HCT116 (cell line): ENCODE measurements at regions not wholly inside any gene's neighbourhood (a gene's known extent, or its start where the extent isn't known, plus 50 kb on each side); places are given as distances from the start of the nearest gene placed in this dataset.

ENCODE experiments used
- ATAC-seq: fragments of 200-7000 bp; cut with Tn5 transposase; 2 replicates; pipeline ENCODE4 v1.9.1; 2020; ENCODE audit warnings: mild to moderate bottlenecking, moderate library complexity
- BruUV-seq: library from RNA; stranded (reverse); fragments of 400-500 nt; replicated peaks from 2 replicates; lab custom pipeline; 2021; lab: Mats Ljungman, UMichigan
- CTCF ChIA-PET: fragments of 300-600 bp; sonication (Branson Sonifier 250); formaldehyde crosslinking; loops from one replicate; lab custom pipeline; 2021; ENCODE audit warnings: antibody characterized with exemption; lab: Charles Lee
- POLR2A ChIA-PET: fragments of 300-600, 350-600 bp; sonication (Branson Sonifier 250); formaldehyde crosslinking; loops from one replicate; lab custom pipeline; 2021; ENCODE audit warnings: antibody characterized with exemption; lab: Charles Lee
- RAD21 ChIA-PET, 2 experiments: fragments of 300-600 bp; sonication (Branson Sonifier 250); formaldehyde crosslinking; loops; one replicate each; lab custom pipeline; 2023; ENCODE audit warnings: low total read pairs in 2 of 2; ENCODE audit not compliant: uncharacterized antibody in 2 of 2, unreplicated experiment in 2 of 2, low non-redundant PET in 1 of 2; lab: Charles Lee
- DNase-seq: peaks from one replicate; pipeline ENCODE4 v3.0.0-alpha.2; 2010; ENCODE audit warnings: low read depth, low spot score
- H2AFZ ChIP-seq: fragments of 200-600 bp; shearing (Covaris generic), sonication (generic); 2 replicates; pipeline ENCODE4 v1.6.1; 2017; ENCODE audit warnings: low read depth, mixed run types, mixed read lengths, antibody characterized with exemption, low read length; ENCODE audit not compliant: poor library complexity, severe bottlenecking
- H3K27ac ChIP-seq: 2 replicates; pipeline ENCODE4 v1.5.1; 2012; ENCODE audit warnings: low read depth, low read length
- H3K27me3 ChIP-seq: fragments of 200-600 bp; sonication (generic); 2 replicates; pipeline ENCODE4 v1.6.1; 2016; ENCODE audit warnings: mixed run types, low read length, mixed read lengths; ENCODE audit not compliant: insufficient read depth
- H3K36me3 ChIP-seq, 2 experiments: fragments of 200-500 bp in 1 of 2; fragments of 200-600 bp in 1 of 2; sonication (Bioruptor generic) in 1 of 2; sonication (generic) in 1 of 2; 2 replicates each; pipeline versions ENCODE4 v1.5.1 to v1.6.1; 2014 to 2016; ENCODE audit warnings: low read length in 2 of 2, inconsistent platforms in 1 of 2, mixed read lengths in 1 of 2, mixed run types in 1 of 2; ENCODE audit not compliant: insufficient read depth in 2 of 2, control insufficient read depth in 1 of 2
- H3K4me1 ChIP-seq, 2 experiments: fragments of 200-600 bp in 1 of 2; sonication (generic) in 1 of 2; 2 replicates each; pipeline versions ENCODE4 v1.5.1 to v1.6.1; 2012 to 2017; ENCODE audit warnings: low read length in 2 of 2, inconsistent platforms in 1 of 2, mild to moderate bottlenecking in 1 of 2, mixed read lengths in 1 of 2, mixed run types in 1 of 2, moderate library complexity in 1 of 2; ENCODE audit not compliant: insufficient read depth in 2 of 2, control insufficient read depth in 1 of 2
- H3K4me2 ChIP-seq: fragments of 200-600 bp; sonication (generic); 2 replicates; pipeline ENCODE4 v1.6.1; 2017; ENCODE audit warnings: mixed run types, low read length, mixed read lengths
- H3K4me3 ChIP-seq, 2 experiments: fragments of 200-600 bp in 1 of 2; sonication (generic) in 1 of 2; replicated peaks in 1 of 2; 2 replicates each; pipeline ENCODE4 v1.5.1; 2011 to 2016; ENCODE audit warnings: low read length in 2 of 2, control low read depth in 1 of 2, low read depth in 1 of 2, mild to moderate bottlenecking in 1 of 2, mixed read lengths in 1 of 2, mixed run types in 1 of 2
- H3K79me2 ChIP-seq: fragments of 200-600 bp; sonication (generic); 2 replicates; pipeline ENCODE4 v1.6.1; 2017; ENCODE audit warnings: mild to moderate bottlenecking, mixed run types, low read length, moderate library complexity, mixed read lengths; ENCODE audit not compliant: insufficient read depth
- H3K9ac ChIP-seq: fragments of 200-600 bp; sonication (generic); 2 replicates; pipeline ENCODE4 v1.6.1; 2016; ENCODE audit warnings: low read length, mixed read lengths
- H3K9me2 ChIP-seq: fragments of 200-600 bp; sonication (generic), shearing (Covaris generic); 2 replicates; pipeline ENCODE4 v1.6.1; 2017; ENCODE audit warnings: mixed run types, mild to moderate bottlenecking, moderate library complexity; ENCODE audit not compliant: insufficient read depth
- H3K9me3 ChIP-seq, 2 experiments: fragments of 200-500 bp in 1 of 2; fragments of 200-600 bp in 1 of 2; sonication (Bioruptor generic) in 1 of 2; sonication (generic) in 1 of 2; 2 replicates each; pipeline ENCODE4 v1.6.1; 2014 to 2017; ENCODE audit warnings: low read length in 2 of 2, mixed read lengths in 2 of 2, inconsistent platforms in 1 of 2, low read depth in 1 of 2, mild to moderate bottlenecking in 1 of 2, mixed run types in 1 of 2, moderate library complexity in 1 of 2; ENCODE audit not compliant: control insufficient read depth in 1 of 2, insufficient read depth in 1 of 2
- H4K20me1 ChIP-seq: fragments of 200-600 bp; sonication (generic), shearing (Covaris generic); 2 replicates; pipeline ENCODE4 v1.6.1; 2017; ENCODE audit warnings: mixed run types, mild to moderate bottlenecking, moderate library complexity; ENCODE audit not compliant: insufficient read depth
- ATF3 ChIP-seq: IDR thresholded peaks from 2 replicates; pipeline ENCODE4 v1.6.1; 2012
- CTCF ChIP-seq, 3 experiments: fragments of 200-600 bp in 1 of 3; sonication (generic) in 1 of 3; IDR thresholded peaks in 2 of 3; conservative IDR thresholded peaks in 1 of 3; 2 replicates each; pipeline ENCODE4 v1.5.1; 2012 to 2017; ENCODE audit warnings: low read depth in 2 of 3, low read length in 2 of 3, antibody characterized with exemption in 1 of 3, borderline replicate concordance in 1 of 3, control low read depth in 1 of 3, mild to moderate bottlenecking in 1 of 3, mixed read lengths in 1 of 3, mixed run types in 1 of 3, moderate library complexity in 1 of 3; ENCODE audit not compliant: insufficient read depth in 1 of 3
- EZH2 ChIP-seq: fragments of 200-600 bp; sonication (generic); IDR thresholded peaks from 2 replicates; pipeline ENCODE4 v1.6.1; 2017; ENCODE audit warnings: antibody characterized with exemption, mixed run types
- EZH2phosphoT487 ChIP-seq: fragments of 200-600 bp; IDR thresholded peaks from 2 replicates; pipeline ENCODE4 v1.6.1; 2018; ENCODE audit warnings: antibody characterized with exemption, borderline replicate concordance
- JUND ChIP-seq: IDR thresholded peaks from 2 replicates; pipeline ENCODE4 v1.6.1; 2012
- ZBTB33 ChIP-seq: IDR thresholded peaks from 2 replicates; pipeline ENCODE4 v1.6.1; 2011; ENCODE audit warnings: mild to moderate bottlenecking, low read length, moderate library complexity; ENCODE audit not compliant: insufficient replicate concordance; ENCODE audit errors: extremely low read depth
- ZNF274 ChIP-seq: fragments of 200-500 bp; sonication (Bioruptor generic); IDR thresholded peaks from 2 replicates; pipeline ENCODE4 v1.6.1; 2014; ENCODE audit warnings: mild to moderate bottlenecking, low read depth, low read length, inconsistent platforms
- intact Hi-C: fragments of 100-400 bp; cut with micrococcal nuclease; formaldehyde crosslinking; loops from 2 replicates; pipeline ENCODE4 v1.10.0; 2022

GRCh38 chr19:28948566-28948965, 264.4 kb downstream of the UQCRFS1 start:
- RAD21 ChIA-PET = no interaction called here
- no peak for DNase-seq
- H4K20me1 ChIP-seq = no peaks in the 10 kb centered on the region
- POLR2A ChIA-PET = no interaction called here
- no peak for ATAC-seq
- no peaks in the 10 kb centered on the region for H3K9me2 ChIP-seq
- intact Hi-C loops = no loop called here
- no peak overlapping the region for H3K27ac ChIP-seq
- no peak overlapping the region for H3K9ac ChIP-seq
- TF ChIP-seq EZH2 = no peak
- TF ChIP-seq CTCF (IDR thresholded peaks at IDR 0.05 in 2 of 3, conservative IDR thresholded peaks at IDR 0.05 in 1 of 3; ENCODE audit: borderline replicate concordance in 1 of 3, insufficient read depth in 1 of 3, low read depth in 2 of 3, low read length in 2 of 3) = no peak
- no peak for TF ChIP-seq ZBTB33
- TF ChIP-seq JUND = no peak
- no peak for TF ChIP-seq ATF3
- TF ChIP-seq ZNF274 = no peak
- TF ChIP-seq EZH2phosphoT487 = no peak
- H2AFZ ChIP-seq = no peak overlapping the region
- H3K4me3 ChIP-seq = no peak overlapping the region
- no peaks in the 10 kb centered on the region for H3K79me2 ChIP-seq
- no peaks in the 10 kb centered on the region for H3K27me3 ChIP-seq
- CTCF ChIA-PET = no interaction called here
- no peak overlapping the region for H3K4me2 ChIP-seq
- no TSS peak for BruUV-seq
- H3K36me3 ChIP-seq = no peaks in the 10 kb centered on the region
- H3K4me1 ChIP-seq = no peaks in the 10 kb centered on the region
- H3K9me3 ChIP-seq = peaks cover 5 to 18% of the 10 kb centered on the region in 2 experiments; a peak in 2 of 4 replicates
